ENCODE measurements at regions not wholly inside any gene's neighbourhood (a gene's known extent, or its start where the extent isn't known, plus 50 kb on each side); places are given as distances from the start of the nearest gene placed in this dataset.

- TF ChIP-seq CTCF (IDR thresholded peaks at IDR 0.05): no peak
- TF ChIP-seq PRRX2 (CRISPR knock-in tag; IDR thresholded peaks at IDR 0.05): no peak
- no peak for TF ChIP-seq ELF4 (CRISPR knock-in tag; IDR thresholded peaks at IDR 0.05; ENCODE audit: low read depth)
- TF ChIP-seq MAX (CRISPR knock-in tag; IDR thresholded peaks at IDR 0.05): no peak
- TF ChIP-seq ZNF219 (CRISPR knock-in tag; IDR thresholded peaks at IDR 0.05; ENCODE audit: borderline replicate concordance): no peak
- no peak for TF ChIP-seq IRF2 (CRISPR knock-in tag; IDR thresholded peaks at IDR 0.05; ENCODE audit: borderline replicate concordance, low read depth)
- TF ChIP-seq CBFB (CRISPR knock-in tag; IDR thresholded peaks at IDR 0.05; ENCODE audit: low read depth): no peak
- TF ChIP-seq ATF3 (CRISPR knock-in tag; conservative IDR thresholded peaks at IDR 0.05): no peak
Observed at GRCh38 chr12:111203969-111204368, 164.9 kb downstream of the PHETA1 start (continued).

DNA sequence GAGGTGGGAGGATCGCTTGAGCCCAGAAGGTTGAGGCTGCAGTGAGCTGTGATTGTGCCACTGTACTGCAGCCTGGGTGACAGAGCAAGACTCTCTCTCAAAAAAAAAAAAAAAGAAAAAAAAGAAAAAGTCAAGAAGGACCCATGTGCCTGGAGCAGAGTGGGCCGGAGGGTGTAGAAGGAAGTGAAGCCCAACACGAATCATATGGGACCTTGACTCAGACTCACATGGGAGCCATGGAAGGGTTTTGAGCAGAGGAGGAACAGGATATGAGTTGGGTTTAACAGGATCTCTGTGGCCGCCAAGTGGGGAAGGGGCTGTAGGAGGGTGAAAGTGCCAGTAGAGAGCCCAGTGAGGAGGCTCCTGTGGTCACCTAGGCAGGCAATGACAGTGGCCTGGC is 165.4 kb downstream of the PHETA1 start:
- ATAC-seq: no peak
- CTCF ChIA-PET: interaction anchor here (0.6 kb wide), 1 partner anchor 108 kb away, joined by 4 read pairs; no protein-coding TSS in a partner anchor
- peaks cover 13% of the 10 kb centered on the region for H3K4me1 Mint-ChIP-seq
- H3K4me3 Mint-ChIP-seq: no peak overlapping the region
- no peaks in the 10 kb centered on the region for H3K27me3 Mint-ChIP-seq (ENCODE audit: low read depth)
- no peaks in the 10 kb centered on the region for H3K9me3 Mint-ChIP-seq
- no peak for DNase-seq (ENCODE audit: low spot score)
- H3K36me3 Mint-ChIP-seq: no peaks in the 10 kb centered on the region
- H3K27ac Mint-ChIP-seq: no peak overlapping the region
- POLR2A ChIA-PET: interaction anchor here (0.7 kb wide), 1 partner anchor 1183 kb away, joined by 3 read pairs; no protein-coding TSS in a partner anchor
- no peak for TF ChIP-seq MAX (CRISPR knock-in tag; IDR thresholded peaks at IDR 0.05)
- no peak for TF ChIP-seq HMGA2 (CRISPR knock-in tag; IDR thresholded peaks at IDR 0.05)
- TF ChIP-seq, protein P1, sequence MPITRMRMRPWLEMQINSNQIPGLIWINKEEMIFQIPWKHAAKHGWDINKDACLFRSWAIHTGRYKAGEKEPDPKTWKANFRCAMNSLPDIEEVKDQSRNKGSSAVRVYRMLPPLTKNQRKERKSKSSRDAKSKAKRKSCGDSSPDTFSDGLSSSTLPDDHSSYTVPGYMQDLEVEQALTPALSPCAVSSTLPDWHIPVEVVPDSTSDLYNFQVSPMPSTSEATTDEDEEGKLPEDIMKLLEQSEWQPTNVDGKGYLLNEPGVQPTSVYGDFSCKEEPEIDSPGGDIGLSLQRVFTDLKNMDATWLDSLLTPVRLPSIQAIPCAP (CRISPR knock-in tag; IDR thresholded peaks at IDR 0.05): no peak
- TF ChIP-seq ZNF138 (CRISPR knock-in tag; conservative IDR thresholded peaks at IDR 0.05): no peak
- TF ChIP-seq ZNF317 (CRISPR knock-in tag; IDR thresholded peaks at IDR 0.05; ENCODE audit: borderline replicate concordance, low read depth): no peak
- TF ChIP-seq, protein P2, sequence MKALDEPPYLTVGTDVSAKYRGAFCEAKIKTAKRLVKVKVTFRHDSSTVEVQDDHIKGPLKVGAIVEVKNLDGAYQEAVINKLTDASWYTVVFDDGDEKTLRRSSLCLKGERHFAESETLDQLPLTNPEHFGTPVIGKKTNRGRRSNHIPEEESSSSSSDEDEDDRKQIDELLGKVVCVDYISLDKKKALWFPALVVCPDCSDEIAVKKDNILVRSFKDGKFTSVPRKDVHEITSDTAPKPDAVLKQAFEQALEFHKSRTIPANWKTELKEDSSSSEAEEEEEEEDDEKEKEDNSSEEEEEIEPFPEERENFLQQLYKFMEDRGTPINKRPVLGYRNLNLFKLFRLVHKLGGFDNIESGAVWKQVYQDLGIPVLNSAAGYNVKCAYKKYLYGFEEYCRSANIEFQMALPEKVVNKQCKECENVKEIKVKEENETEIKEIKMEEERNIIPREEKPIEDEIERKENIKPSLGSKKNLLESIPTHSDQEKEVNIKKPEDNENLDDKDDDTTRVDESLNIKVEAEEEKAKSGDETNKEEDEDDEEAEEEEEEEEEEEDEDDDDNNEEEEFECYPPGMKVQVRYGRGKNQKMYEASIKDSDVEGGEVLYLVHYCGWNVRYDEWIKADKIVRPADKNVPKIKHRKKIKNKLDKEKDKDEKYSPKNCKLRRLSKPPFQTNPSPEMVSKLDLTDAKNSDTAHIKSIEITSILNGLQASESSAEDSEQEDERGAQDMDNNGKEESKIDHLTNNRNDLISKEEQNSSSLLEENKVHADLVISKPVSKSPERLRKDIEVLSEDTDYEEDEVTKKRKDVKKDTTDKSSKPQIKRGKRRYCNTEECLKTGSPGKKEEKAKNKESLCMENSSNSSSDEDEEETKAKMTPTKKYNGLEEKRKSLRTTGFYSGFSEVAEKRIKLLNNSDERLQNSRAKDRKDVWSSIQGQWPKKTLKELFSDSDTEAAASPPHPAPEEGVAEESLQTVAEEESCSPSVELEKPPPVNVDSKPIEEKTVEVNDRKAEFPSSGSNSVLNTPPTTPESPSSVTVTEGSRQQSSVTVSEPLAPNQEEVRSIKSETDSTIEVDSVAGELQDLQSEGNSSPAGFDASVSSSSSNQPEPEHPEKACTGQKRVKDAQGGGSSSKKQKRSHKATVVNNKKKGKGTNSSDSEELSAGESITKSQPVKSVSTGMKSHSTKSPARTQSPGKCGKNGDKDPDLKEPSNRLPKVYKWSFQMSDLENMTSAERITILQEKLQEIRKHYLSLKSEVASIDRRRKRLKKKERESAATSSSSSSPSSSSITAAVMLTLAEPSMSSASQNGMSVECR (CRISPR knock-in tag; IDR thresholded peaks at IDR 0.05; ENCODE audit: borderline replicate concordance): no peak
- TF ChIP-seq MLX (CRISPR knock-in tag; IDR thresholded peaks at IDR 0.05): no peak
